Left cardiac atrium (tissue), 4 donors: ENCODE measurements at regions not wholly inside any gene's neighbourhood (a gene's known extent, or its start where the extent isn't known, plus 50 kb on each side); places are given as distances from the start of the nearest gene placed in this dataset.
"Not testable (repeated sequence)": the region's sequence is repeated elsewhere in the genome, so short reads cannot be mapped to it uniquely, and the experiment has no call there.

Experiments
- ATAC-seq, 2 donors: fragments of 200-7000 bp; cut with Tn5 transposase; one replicate each; pipeline ENCODE4 v1.9.1; 2020; ENCODE audit warnings: mild to moderate bottlenecking in 2 of 2, moderate library complexity in 2 of 2
- DNase-seq: peaks from one replicate; pipeline ENCODE4 v3.0.0-alpha.2; 2020
- intact Hi-C, 2 donors: fragments of 100-400 bp; cut with DNase I; formaldehyde crosslinking; loops; one replicate each; pipeline versions ENCODE4 v1.14.1 to v1.15.1; 2022 to 2023
- donor health status: DM: no; HTN: yes; CAD: no.
- donor health status: DM: no; HTN: yes; CAD: no; lungs with severe emphysema.
- donor health status: DM: yes; HTN: yes; CAD: no.
- donor health status: Dilated cardiomyopathy.

DNA sequence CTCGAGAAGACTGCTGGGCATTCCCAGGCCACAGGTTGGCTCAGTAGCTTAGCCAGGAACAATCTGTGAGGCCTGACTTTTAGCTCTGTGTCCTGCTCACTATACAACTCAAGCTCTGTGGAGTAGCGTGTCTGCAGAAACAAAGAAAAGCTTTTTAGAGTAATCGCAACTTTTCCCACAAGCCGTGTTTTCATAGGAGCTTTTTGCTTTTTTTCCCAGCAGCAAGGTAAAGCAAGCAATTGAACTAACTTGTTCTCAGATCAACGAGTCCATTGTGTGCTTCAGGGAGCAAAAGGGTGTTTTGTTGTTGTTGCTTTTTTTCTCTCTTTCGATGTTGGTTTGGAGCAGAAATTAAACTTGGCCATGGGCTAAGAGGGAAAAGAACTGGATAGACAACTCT lies 97.3 kb upstream of the BCL2L14 start:
- ATAC-seq (no peak), DNase-seq (no peak)
- intact Hi-C loops: no loop called here

DNA sequence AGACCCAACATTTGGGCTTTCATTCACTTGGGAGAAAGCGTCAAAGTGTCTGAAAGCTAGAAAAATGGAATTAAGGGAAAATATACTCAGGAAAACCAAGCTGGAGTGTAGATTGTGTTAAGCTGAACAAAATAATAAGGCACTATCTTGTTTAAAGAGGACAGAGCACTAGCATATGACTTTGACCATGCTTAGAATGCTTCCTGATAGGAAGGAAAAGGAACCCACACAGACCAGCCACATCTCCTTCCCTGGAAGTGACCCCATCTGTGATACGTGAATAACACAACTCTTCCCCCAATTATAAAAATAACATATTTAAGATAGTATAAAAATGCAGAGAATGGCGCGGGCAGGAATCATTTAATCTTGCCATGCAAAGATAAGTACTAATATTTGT lies 94.7 kb upstream of the BCL2L14 start:
- ATAC-seq: no peak
- DNase-seq: no peak
- intact Hi-C loops: no loop called here

DNA sequence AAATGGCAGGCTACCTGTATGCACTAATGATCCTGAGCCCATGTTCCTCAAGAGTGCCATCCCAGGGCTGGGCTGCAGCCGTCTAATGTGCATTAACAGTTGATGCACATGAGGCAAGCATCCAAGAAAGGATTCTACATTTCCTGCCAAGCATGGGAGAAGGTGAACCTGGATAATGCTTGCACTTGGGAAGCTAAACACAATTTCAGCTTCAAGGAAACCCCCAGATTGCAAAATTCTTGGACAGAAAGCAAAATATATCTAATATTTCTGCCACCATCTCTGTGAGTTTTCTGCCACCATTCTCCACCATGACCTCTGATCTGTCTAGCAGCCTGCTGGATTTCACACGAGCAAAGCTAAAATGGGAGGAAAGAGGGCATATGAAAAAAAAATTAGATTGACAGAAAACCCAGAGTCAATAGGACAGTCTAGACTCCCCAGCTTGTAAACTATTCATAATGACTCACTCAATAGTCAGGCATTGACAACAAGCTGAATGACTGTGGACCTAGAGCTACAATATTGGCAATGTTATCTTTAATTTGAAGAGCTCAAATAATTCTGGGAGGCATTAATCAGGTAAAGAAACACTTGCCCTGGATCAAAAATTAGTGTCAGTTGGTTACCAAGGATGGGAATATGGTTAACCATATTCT lies 91.9 kb upstream of the BCL2L14 start:
- intact Hi-C loops: no loop called here
- ATAC-seq (no peak), DNase-seq (no peak)

DNA sequence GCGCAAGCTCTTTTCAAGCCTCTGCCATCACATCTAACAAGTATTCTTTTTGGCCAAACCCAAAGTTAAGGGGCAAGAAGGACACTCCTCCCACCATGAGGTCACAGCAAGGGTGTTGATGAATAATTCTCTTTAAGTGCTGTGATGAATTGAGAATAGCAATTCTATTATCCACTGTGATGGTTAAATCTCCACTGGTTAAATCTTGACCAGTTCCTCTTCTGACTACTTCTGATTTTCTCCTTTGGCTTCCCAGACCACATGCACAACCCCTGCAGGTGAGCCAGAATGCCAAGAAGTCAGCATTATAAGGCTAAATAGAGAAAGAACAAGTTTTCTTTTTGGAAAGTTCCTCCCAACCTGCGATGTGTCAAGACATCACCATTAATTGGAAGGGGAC lies 90.6 kb upstream of the BCL2L14 start:
- intact Hi-C loops: no loop called here
- ATAC-seq: no peak
- DNase-seq: no peak

DNA sequence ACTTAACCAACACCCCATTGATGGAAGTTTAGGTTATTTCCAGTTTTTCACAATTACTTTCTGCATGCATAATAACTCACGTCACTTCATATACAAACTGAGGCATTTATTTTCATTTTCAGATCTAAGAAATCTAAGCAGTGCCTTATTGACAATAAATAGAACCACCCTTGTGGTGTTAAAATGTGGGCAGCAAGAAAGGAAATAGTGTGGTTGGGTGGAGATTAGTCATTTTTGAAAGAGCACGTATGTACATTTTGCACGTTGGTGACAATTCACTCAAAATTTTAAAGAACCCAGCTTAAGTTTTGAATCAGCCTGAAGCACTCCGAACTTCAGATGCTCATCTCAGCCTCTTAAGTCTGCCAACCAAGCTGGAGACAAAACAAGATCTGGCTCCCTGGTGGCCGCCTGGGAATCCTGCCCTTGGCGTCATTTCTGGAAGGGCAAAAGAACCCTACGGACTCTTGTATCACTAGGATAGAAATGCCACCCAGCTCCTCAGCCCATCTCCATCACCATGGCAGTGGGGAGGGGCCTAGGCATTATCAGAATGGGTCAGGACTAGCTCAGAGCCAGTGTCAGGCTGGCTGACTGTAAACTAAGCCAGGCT lies 89.5 kb upstream of the BCL2L14 start:
- ATAC-seq: peak in 1 of 2 donors; percentile 30
- intact Hi-C loops: no loop called here
- no peak for DNase-seq

DNA sequence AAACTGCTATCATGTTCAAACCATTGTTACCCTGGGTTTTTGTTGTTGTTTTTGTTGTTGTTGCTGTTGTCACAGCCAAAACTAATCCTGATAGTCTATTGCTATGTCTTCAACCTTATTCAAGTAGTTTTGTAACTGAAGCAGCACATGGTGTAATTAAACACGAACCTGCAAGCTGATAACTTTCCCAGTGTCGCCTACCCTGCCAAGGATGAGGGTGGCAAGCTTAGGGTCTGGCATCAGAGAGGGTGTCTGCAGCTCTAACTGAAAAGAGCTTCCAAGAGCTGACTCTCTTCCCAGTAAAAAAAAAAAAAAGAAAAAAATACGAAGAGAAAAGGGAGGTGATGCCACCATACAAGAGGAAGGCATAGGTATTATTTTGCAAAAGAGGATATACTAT lies 86.3 kb upstream of the BCL2L14 start:
- intact Hi-C loops: no loop called here
- ATAC-seq (no peak), DNase-seq (no peak)

DNA sequence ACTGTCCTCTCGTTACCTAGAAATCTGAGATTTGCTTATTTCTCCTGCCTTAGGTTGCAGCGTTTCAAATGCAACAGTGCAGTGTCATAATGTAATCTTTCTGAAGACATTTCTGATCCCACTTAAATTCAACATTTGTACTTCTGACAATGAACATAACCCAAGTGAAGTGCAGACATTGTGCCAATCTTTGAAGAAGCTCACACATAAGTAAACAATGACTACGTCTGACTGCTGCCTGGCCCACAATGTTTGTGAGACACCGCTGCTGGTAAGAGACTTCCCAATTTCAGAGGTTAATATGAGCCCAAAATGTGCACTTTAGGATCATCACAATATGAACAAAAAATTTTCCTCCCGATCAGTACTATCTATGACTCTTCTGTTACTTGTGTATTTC lies 84.6 kb upstream of the BCL2L14 start:
- DNase-seq (no peak), ATAC-seq (no peak)
- intact Hi-C loops: no loop called here

DNA sequence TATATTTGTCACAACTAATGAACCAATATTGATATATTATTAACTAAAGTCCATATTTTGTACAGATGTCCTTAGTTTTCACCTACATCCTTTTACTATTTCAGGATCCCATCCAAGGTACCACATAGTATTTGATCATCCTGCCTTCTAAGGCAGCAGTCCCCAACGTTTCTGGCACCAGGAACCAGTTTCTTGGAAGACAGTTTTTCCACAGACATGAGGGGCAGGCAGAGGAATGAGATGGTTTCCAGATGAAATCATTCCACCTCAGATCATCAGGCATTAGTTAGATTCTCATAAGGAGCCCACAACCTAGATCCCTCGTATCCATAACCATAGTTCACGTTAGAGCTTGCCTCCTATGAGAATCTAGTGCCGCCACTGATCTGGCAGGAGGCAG lies 82.8 kb upstream of the BCL2L14 start:
- DNase-seq (no peak), ATAC-seq (no peak)
- intact Hi-C loops: no loop called here

DNA sequence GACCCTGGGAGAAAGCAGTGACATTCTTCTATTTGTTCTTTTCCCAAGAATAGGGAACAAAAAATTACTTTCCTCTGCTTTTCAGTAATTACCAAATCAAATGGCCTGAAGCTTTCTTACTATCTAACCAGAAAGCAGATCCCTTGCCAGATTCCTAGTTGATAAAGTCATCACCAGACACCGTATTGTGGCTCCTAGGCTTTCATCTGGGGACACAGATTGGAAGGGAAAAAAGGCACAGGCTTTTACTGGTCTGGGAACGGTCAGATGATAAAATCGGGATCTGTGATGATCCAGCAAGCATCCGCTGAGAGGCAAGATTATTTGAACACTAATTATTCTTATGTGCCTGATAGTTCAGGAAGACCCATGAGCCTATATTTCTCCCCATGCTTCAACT lies 79.1 kb upstream of the BCL2L14 start:
- ATAC-seq: no peak
- no peak for DNase-seq
- intact Hi-C loops: no loop called here

DNA sequence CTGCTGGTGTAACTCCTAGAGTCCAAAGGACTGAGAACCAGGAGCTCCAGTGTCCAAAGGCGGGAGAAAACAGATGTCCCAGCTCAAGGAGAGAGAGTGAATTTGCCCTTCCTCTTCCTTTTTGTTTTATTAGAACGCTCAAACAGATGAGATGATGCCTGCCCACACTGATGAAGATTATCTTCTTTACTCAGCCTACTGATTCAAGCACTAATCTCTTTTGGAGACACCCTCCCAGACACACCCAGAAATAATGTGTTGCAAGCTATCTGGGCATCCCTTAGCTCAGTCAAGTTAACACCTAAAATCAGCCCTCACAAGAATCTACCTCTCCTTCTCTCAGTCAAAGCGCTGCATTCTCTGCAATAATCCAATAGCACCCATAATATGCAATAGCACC lies 78.2 kb upstream of the BCL2L14 start:
- ATAC-seq (no peak), DNase-seq (no peak)
- intact Hi-C loops: no loop called here

DNA sequence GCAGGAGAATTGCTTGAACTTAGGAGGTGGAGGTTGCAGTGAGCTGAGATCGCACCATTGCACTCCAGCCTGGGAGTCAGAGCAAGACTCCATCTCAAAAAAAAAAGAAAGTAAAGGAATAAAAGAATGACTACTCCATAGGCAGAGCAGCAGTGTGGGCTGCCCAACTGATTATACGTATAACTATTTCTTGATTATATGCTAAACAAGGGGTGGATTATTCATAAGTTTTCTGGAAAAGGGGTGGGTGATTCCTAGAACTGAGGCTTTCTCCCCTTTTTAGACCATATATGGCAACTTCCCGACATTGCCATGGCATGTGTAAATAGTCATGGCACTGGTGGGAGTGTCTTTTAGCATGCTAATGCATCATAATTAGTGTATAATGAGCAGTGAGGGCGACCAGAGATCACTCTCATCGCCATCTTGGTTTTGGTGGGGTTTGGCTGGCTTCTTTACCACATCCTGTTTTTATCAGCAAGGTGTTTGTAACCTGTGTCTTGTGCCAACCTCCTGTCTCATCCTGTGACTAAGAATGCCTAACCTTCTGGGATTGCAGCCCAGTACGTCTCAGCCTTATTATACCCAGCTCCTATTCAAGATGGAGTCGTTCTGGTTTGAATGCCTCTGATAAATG lies 72.3 kb upstream of the BCL2L14 start:
- ATAC-seq, DNase-seq, intact Hi-C loops: not testable (repeated sequence)

DNA sequence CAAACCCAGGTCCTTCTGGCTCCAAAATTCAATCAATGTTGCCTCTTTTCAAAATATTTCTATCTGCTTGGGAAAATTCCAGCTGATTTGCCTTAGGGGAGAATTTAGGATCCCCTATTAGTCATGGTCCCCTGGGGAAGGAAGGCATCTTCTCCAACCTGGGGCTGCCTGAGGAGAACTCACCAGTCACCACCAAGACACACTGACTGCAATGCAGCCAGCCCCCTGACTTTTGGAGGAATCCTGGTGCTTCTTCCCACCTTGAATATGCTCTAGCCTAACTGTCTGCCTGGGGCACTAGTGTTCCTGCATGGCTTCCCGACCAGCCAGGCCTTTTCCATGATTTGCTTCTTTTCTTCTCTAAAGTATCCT lies 71.8 kb upstream of the BCL2L14 start:
- DNase-seq (no peak), ATAC-seq (no peak)
- intact Hi-C loops: no loop called here

DNA sequence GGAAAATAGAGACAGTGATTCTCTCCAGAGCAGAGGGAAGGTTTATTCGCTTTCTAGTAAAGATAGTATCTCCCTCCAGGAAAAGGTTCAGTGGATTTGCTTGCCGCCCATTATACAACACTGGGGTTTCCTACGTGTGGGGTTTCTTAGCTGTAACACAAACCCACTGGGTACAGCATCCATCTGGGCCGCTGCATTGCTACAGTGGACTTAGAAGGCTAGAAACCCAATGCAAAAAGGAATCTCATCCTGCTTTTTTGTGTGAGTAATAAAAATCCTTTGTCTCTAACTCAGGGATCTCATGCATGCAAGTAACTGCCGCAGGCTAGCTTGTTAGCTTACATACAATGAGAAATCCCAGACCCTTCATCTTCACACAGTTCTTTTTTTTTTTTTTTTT lies 67.1 kb upstream of the BCL2L14 start:
- no peak for DNase-seq
- intact Hi-C loops: no loop called here

DNA sequence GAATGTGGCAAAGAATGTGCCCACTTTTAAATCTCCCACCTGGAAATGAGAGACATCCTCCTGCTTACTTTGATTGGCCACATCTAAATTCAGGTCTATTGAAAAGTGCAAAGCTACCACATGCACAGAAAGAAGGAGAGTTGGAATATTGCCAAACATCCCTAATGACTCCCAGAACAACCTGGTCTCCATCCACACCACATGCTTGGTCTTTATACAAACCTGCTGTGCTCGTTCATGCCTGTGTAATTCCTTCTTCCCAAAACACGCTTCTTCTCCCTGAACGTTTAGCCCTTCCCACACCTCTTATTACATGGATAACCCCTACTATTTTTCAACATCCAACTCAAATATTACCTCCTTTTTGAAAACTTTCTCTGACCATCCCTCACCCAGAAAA lies 66.2 kb upstream of the BCL2L14 start:
- DNase-seq: no peak
- intact Hi-C loops: no loop called here
- no peak for ATAC-seq

More for the DNA sequence above, 67.1 kb upstream of the BCL2L14 start:
- no peak for ATAC-seq

DNA sequence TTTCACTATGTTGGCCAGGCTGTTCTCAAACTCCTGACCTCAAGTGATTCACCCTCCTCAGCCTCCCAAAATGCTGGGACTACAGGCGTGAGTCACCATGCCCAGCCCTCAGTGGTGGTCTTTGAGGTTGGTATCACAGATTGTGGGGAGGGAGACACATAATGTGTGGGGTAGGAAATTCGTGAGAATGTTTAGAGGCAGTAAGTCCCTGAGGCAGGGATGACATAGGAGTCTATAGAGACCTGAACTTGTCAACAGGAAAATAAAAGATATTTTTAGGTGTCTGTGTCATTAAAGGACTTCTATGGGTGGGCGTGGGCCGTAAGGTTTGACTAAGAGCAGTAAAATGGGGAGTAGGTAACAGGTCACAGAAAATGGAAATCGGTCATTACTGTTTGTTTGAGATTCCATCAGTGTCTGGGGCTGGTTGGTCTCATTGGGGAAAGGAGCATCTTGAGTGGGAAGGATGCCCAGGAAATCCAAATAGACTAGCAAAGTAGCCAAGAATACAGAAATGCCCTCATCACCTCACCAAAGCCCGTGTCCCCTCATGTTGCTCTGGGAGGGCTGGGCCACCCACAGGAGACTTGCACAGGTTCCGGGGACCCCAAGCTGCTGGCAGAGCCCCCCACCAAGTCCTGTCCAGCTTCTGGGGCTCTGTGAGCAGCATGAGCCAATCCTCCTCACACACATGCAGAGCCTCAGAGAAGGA lies 63.6 kb upstream of the BCL2L14 start:
- intact Hi-C loops: no loop called here
- DNase-seq (no peak), ATAC-seq (no peak)

DNA sequence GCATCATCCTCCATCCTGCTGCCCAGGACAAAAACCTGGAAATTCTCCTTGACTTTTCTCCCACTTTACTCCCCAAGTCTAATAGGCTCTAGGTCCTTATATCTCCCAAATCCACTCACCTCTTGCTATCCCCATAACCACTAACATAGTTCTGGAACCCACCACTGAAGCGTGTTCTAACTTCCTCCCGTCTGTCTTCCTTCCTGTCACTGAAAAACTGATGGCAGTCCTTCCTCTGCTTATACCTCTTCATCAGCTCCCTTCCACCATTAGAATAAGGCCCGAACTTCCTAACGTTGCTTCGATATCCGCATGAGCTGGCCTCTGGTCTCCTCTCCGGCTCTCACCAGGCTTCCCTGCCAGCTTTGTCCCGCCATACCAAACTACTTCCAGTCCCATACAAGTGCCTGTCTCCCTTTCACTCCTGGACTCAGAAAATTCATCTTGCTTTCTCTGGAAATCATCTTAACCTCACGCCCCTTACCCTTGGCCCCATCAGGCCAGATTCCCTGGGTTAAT lies 63.0 kb upstream of the BCL2L14 start:
- intact Hi-C loops: no loop called here
- no peak for ATAC-seq
- DNase-seq: no peak

DNA sequence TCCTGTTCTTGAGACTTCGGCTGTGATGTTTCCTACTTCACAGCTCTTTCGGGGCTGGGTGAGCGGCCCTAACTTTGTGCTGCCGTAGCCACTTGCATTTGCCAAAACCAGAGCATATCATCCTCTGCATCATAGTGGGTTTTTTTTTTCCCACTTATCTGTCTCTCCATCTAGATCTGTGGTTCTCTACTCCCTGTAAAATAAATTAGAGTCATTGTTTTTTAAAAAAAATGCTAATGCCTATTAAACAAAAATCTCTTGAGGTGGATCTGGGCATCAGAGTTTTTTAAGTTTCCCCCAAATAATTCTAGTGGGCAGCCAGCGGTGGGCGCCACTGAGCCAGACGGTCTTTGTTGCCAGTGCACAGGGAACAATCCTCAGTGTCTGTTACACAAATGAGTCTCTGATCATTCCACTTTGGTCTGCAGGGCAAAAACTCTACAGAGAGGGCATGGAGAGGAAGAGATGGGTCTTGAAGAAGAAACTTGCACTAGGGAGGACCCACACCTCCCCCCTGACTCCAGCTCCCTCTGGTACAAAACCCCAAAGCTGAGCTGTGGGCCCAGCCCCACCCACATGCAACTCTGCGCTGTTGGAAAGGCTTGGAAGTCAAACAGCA lies 62.4 kb upstream of the BCL2L14 start:
- no peak for DNase-seq
- intact Hi-C loops: no loop called here
- no peak for ATAC-seq

DNA sequence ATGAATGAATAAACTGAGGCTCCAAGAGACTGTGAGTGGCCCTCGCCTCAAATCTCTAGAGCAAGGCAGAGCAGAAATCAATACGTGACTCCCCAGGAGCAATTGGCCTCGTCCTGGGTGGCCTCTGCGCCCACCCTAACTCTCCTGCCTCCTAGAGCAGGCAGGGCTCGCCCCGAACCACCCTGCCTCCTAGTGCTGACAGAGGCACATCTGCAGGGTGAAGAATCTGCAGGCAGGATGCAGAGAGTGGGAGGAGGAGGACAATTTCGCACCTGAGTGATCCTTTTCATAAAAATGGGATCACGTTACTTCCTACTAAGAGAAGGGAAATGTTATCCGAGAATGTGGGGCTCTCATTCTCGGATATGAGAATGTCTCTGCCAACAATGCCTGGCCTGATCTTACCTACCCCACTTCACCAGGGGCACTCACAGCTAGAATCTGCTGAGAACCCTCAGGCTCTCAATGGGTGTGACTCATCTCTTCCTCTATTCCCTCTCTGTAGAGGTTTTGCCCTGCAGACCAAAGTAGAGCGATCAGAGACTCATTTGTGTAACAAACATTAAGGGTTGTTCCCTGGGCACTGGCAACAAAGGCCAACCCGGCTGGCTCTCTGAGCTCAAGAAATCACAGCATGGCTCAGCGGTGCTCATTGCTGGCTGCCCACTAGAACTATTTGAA lies 61.7 kb upstream of the BCL2L14 start:
- ATAC-seq (peak in 1 of 2 donors; percentile 34), DNase-seq (no peak)
- intact Hi-C loops: no loop called here

DNA sequence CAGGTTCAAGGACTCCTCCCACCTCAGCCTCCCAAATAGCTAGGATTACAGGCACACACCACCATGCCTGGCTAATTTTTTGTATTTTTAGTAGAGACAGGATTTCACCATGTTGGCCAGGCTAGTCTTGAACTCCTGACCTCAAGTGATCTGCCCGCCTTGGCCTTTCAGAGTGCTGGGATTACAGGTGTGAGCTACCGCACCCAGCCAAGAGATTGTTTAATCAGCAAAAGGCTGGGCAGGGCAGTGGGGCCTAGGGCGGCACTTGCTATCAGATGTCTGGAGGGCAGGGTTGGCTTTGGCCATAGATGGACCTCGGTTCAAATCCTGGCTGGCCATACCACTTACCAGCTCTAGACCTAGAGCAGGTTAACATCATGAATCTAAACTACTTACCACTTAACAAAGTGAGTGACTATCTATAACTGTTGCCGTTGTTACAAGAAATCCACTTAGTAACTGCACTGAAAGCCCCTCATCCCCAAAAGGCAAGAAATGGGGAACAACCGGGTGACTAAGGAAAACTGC lies 60.9 kb upstream of the BCL2L14 start:
- not testable (repeated sequence) for ATAC-seq, DNase-seq
- intact Hi-C loops: loop anchor here in 1 of 2 donors (10.0 kb wide), 1 partner anchor 295 kb away; no protein-coding TSS in a partner anchor
